ENCODE measurements at regions not wholly inside any gene's neighbourhood (a gene's known extent, or its start where the extent isn't known, plus 50 kb on each side); places are given as distances from the start of the nearest gene placed in this dataset.

- 79 to 81% methylated on average over 3 of the region's 3 CpGs for WGBS, 2 donors
- TF ChIP-seq CTCF (IDR thresholded peaks at IDR 0.05) (no peak), EP300 (IDR thresholded peaks at IDR 0.05) (no peak), POLR2A (IDR thresholded peaks at IDR 0.05) (no peak)
- no peak for DNase-seq (ENCODE audit: low spot score in 2 of 2)
Measured at GRCh38 chr14:44165936-44166335, 341.1 kb downstream of the FSCB start.

GRCh38 chr14:44165286-44165685, 341.8 kb downstream of the FSCB start:
- no peak overlapping the region for H3K27ac ChIP-seq
- H3K36me3 ChIP-seq, result no peaks in the 10 kb centered on the region
- H3K27me3 ChIP-seq, result no peaks in the 10 kb centered on the region
- H3K4me3 ChIP-seq, result no peak overlapping the region
- no peaks in the 10 kb centered on the region for H3K4me1 ChIP-seq
- 26 to 55% methylated on average over 1 of the region's 1 CpG for WGBS, 2 donors
- TF ChIP-seq CTCF (IDR thresholded peaks at IDR 0.05) (no peak), POLR2A (IDR thresholded peaks at IDR 0.05) (no peak), EP300 (IDR thresholded peaks at IDR 0.05) (no peak)
- no peaks in the 10 kb centered on the region for H3K9me3 ChIP-seq
- no peak for DNase-seq (ENCODE audit: low spot score in 2 of 2)

More at GRCh38 chr14:44165936-44166335, 341.1 kb downstream of the FSCB start:
- no peaks in the 10 kb centered on the region for H3K27me3 ChIP-seq
- H3K9me3 ChIP-seq, result no peaks in the 10 kb centered on the region
- no peaks in the 10 kb centered on the region for H3K36me3 ChIP-seq
- H3K4me3 ChIP-seq, result no peak overlapping the region
- no peak overlapping the region for H3K27ac ChIP-seq
- H3K4me1 ChIP-seq, result no peaks in the 10 kb centered on the region

- DNase-seq (ENCODE audit: low spot score in 2 of 2), result no peak
- Histone ChIP-seq H3K9me3 (no peaks in the 10 kb centered on the region), H3K36me3 (no peaks in the 10 kb centered on the region), H3K27me3 (no peaks in the 10 kb centered on the region), H3K27ac (no peak overlapping the region), H3K4me1 (no peaks in the 10 kb centered on the region), H3K4me3 (no peak overlapping the region)
- WGBS, 2 donors, result 56 to 66% methylated on average over 2 of the region's 2 CpGs
- TF ChIP-seq CTCF (IDR thresholded peaks at IDR 0.05) (no peak), POLR2A (IDR thresholded peaks at IDR 0.05) (no peak), EP300 (IDR thresholded peaks at IDR 0.05) (no peak)
Measured at GRCh38 chr14:44163946-44164345, 343.1 kb downstream of the FSCB start.

- no peaks in the 10 kb centered on the region for H3K9me3 ChIP-seq
- no peak for DNase-seq (ENCODE audit: low spot score in 2 of 2)
- H3K36me3 ChIP-seq, result no peaks in the 10 kb centered on the region
- no peak overlapping the region for H3K4me3 ChIP-seq
- no peaks in the 10 kb centered on the region for H3K27me3 ChIP-seq
- 89 to 91% methylated on average over 5 of the region's 5 CpGs for WGBS, 2 donors
- H3K4me1 ChIP-seq, result no peaks in the 10 kb centered on the region
- no peak for TF ChIP-seq EP300 (IDR thresholded peaks at IDR 0.05)
- TF ChIP-seq POLR2A (IDR thresholded peaks at IDR 0.05), result no peak
- TF ChIP-seq CTCF (IDR thresholded peaks at IDR 0.05), result no peak
- H3K27ac ChIP-seq, result no peak overlapping the region
Measured at GRCh38 chr14:44162197-44162596, 344.9 kb downstream of the FSCB start.

- DNase-seq (ENCODE audit: low spot score in 2 of 2), result no peak
- H3K27me3 ChIP-seq, result no peaks in the 10 kb centered on the region
- H3K4me1 ChIP-seq, result no peaks in the 10 kb centered on the region
- peaks cover 0 to 9% (median 0%) of the 10 kb centered on the region in 4 donors for H3K9me3 ChIP-seq
- H3K4me3 ChIP-seq, result no peak overlapping the region
- TF ChIP-seq EP300 (IDR thresholded peaks at IDR 0.05) (no peak), CTCF (IDR thresholded peaks at IDR 0.05) (no peak)
- no peak overlapping the region for H3K27ac ChIP-seq
- no peaks in the 10 kb centered on the region for H3K36me3 ChIP-seq
Measured at GRCh38 chr14:44154874-44155273, 352.2 kb downstream of the FSCB start.
